Fibroblast of lung (primary cell): ENCODE measurements at regions not wholly inside any gene's neighbourhood (a gene's known extent, or its start where the extent isn't known, plus 50 kb on each side); places are given as distances from the start of the nearest gene placed in this dataset.

Experiments used
- DNase-seq, 2 donors: peaks; one replicate each; pipeline versions ENCODE4 v3.0.0 to v3.0.0-alpha.2; 2010; ENCODE audit warnings: low read depth in 2 of 2
- H2AFZ ChIP-seq: 2 replicates; pipeline ENCODE4 v1.5.1; 2012; ENCODE audit warnings: low read length, control low read depth, inconsistent platforms
- H3K27ac ChIP-seq: 2 replicates; pipeline ENCODE4 v1.5.1; 2011; ENCODE audit warnings: low read length, control low read depth; ENCODE audit not compliant: insufficient read depth
- H3K27me3 ChIP-seq: 2 replicates; pipeline ENCODE4 v1.5.1; 2011; ENCODE audit warnings: mild to moderate bottlenecking, low read length; ENCODE audit not compliant: control insufficient read depth, insufficient read depth
- H3K36me3 ChIP-seq: 2 replicates; pipeline ENCODE4 v1.5.1; 2011; ENCODE audit warnings: low read length; ENCODE audit not compliant: control insufficient read depth, insufficient read depth
- H3K4me1 ChIP-seq: 2 replicates; pipeline ENCODE4 v1.5.1; 2011; ENCODE audit warnings: low read length; ENCODE audit not compliant: control insufficient read depth, insufficient read depth; ENCODE audit errors: extremely low read depth
- H3K4me2 ChIP-seq: 2 replicates; pipeline ENCODE4 v1.5.1; 2011; ENCODE audit warnings: low read length, control low read depth; ENCODE audit not compliant: insufficient read depth; ENCODE audit errors: extremely low read depth
- H3K4me3 ChIP-seq, 4 experiments: fragments of 200-600 bp in 1 of 4; sonication (generic) in 1 of 4; replicated peaks in 1 of 4; 2 replicates each; pipeline ENCODE4 v1.5.1; 2011 to 2016; ENCODE audit warnings: low read length in 4 of 4, low read depth in 3 of 4, mild to moderate bottlenecking in 3 of 4, control low read depth in 2 of 4, inconsistent platforms in 1 of 4, mixed read lengths in 1 of 4; ENCODE audit not compliant: insufficient read depth in 1 of 4; ENCODE audit errors: control extremely low read depth in 1 of 4
- H3K79me2 ChIP-seq: 2 replicates; pipeline ENCODE4 v1.5.1; 2012; ENCODE audit warnings: mild to moderate bottlenecking, low read length, inconsistent platforms; ENCODE audit not compliant: control insufficient read depth, insufficient read depth
- H3K9ac ChIP-seq: 2 replicates; pipeline ENCODE4 v1.5.1; 2011; ENCODE audit warnings: mild to moderate bottlenecking, low read length, control low read depth; ENCODE audit not compliant: insufficient read depth
- H3K9me3 ChIP-seq: 2 replicates; pipeline ENCODE4 v1.5.1; 2012; ENCODE audit warnings: low read depth, low read length; ENCODE audit not compliant: control insufficient read depth, insufficient read depth
- H4K20me1 ChIP-seq: 2 replicates; pipeline ENCODE4 v1.5.1; 2011; ENCODE audit warnings: low read length; ENCODE audit not compliant: control insufficient read depth, insufficient read depth; ENCODE audit errors: extremely low read depth
- CTCF ChIP-seq, 2 donors: IDR thresholded peaks in 1 of 2; conservative IDR thresholded peaks in 1 of 2; 1 replicate in 1 of 2; 2 replicates in 1 of 2; pipeline ENCODE4 v1.5.1; 2011 to 2012; ENCODE audit warnings: low read length in 2 of 2, control low read depth in 1 of 2, inconsistent platforms in 1 of 2, low read depth in 1 of 2, mild to moderate bottlenecking in 1 of 2
- EZH2 ChIP-seq: IDR thresholded peaks from 2 replicates; pipeline ENCODE4 v1.5.1; 2012; ENCODE audit warnings: low read length, control low read depth, mild to moderate bottlenecking; ENCODE audit errors: missing control alignments

GRCh38 chr3:168289471-168290008, 193.8 kb upstream of the GOLIM4 start:
- H3K36me3 ChIP-seq = no peaks in the 10 kb centered on the region
- no peak for DNase-seq
- no peak for TF ChIP-seq EZH2
- TF ChIP-seq CTCF (conservative IDR thresholded peaks at IDR 0.05 in 1 of 2, IDR thresholded peaks at IDR 0.05 in 1 of 2; ENCODE audit: low read depth in 1 of 2, low read length in 2 of 2) = no peak
- H3K4me2 ChIP-seq = no peak overlapping the region
- no peaks in the 10 kb centered on the region for H3K79me2 ChIP-seq
- H2AFZ ChIP-seq = no peak overlapping the region
- no peaks in the 10 kb centered on the region for H4K20me1 ChIP-seq
- H3K9me3 ChIP-seq = no peaks in the 10 kb centered on the region
- no peaks in the 10 kb centered on the region for H3K27me3 ChIP-seq
- no peak overlapping the region for H3K27ac ChIP-seq
- no peak overlapping the region for H3K4me3 ChIP-seq
- H3K4me1 ChIP-seq = no peaks in the 10 kb centered on the region
- H3K9ac ChIP-seq = no peak overlapping the region

- H4K20me1 ChIP-seq = no peaks in the 10 kb centered on the region
- H3K9ac ChIP-seq = no peak overlapping the region
- H3K79me2 ChIP-seq = no peaks in the 10 kb centered on the region
- no peak overlapping the region for H3K4me2 ChIP-seq
- H3K4me1 ChIP-seq = no peaks in the 10 kb centered on the region
- no peak for DNase-seq
- H3K36me3 ChIP-seq = no peaks in the 10 kb centered on the region
- no peak for TF ChIP-seq EZH2
- no peak overlapping the region for H3K4me3 ChIP-seq
- H3K9me3 ChIP-seq = no peaks in the 10 kb centered on the region
- H3K27me3 ChIP-seq = no peaks in the 10 kb centered on the region
- no peak overlapping the region for H3K27ac ChIP-seq
- H2AFZ ChIP-seq = no peak overlapping the region
Observed at GRCh38 chr3:168288511-168289401, 193.0 kb upstream of the GOLIM4 start.

GRCh38 chr3:168285506-168285905, 189.8 kb upstream of the GOLIM4 start:
- no peak for DNase-seq
- Histone ChIP-seq H4K20me1 (no peaks in the 10 kb centered on the region), H3K9me3 (no peaks in the 10 kb centered on the region), H3K4me1 (no peaks in the 10 kb centered on the region), H3K4me2 (no peak overlapping the region), H3K36me3 (no peaks in the 10 kb centered on the region), H3K79me2 (no peaks in the 10 kb centered on the region), H3K27ac (no peak overlapping the region), H3K27me3 (no peaks in the 10 kb centered on the region), H2AFZ (no peak overlapping the region), H3K4me3 (no peak overlapping the region), H3K9ac (no peak overlapping the region)
- TF ChIP-seq EZH2 (no peak), CTCF (conservative IDR thresholded peaks at IDR 0.05 in 1 of 2, IDR thresholded peaks at IDR 0.05 in 1 of 2; ENCODE audit: low read depth in 1 of 2, low read length in 2 of 2) (no peak)
